Nephron (organoid): ENCODE measurements at regions not wholly inside any gene's neighbourhood (a gene's known extent, or its start where the extent isn't known, plus 50 kb on each side); places are given as distances from the start of the nearest gene placed in this dataset.

Experiments
- H3K27ac Mint-ChIP-seq, 3 experiments: 2 replicates each; pipeline ENCODE4 v1.8.0; 2020; ENCODE audit warnings: mixed read lengths in 3 of 3, mild to moderate bottlenecking in 2 of 3, moderate library complexity in 1 of 3
- H3K27me3 Mint-ChIP-seq: 2 replicates; pipeline ENCODE4 v1.8.0; 2021; ENCODE audit warnings: low read depth, mild to moderate bottlenecking, moderate library complexity, mixed read lengths
- H3K36me3 Mint-ChIP-seq: 2 replicates; pipeline ENCODE4 v1.8.0; 2020; ENCODE audit warnings: low read depth, mixed read lengths
- H3K4me1 Mint-ChIP-seq: 2 replicates; pipeline ENCODE4 v1.8.0; 2020; ENCODE audit warnings: mixed read lengths
- H3K4me3 Mint-ChIP-seq, 3 experiments: 2 replicates each; pipeline ENCODE4 v1.8.0; 2020; ENCODE audit warnings: mild to moderate bottlenecking in 3 of 3, mixed read lengths in 3 of 3, moderate library complexity in 2 of 3
- H3K9me3 Mint-ChIP-seq: 2 replicates; pipeline ENCODE4 v1.8.0; 2020; ENCODE audit warnings: mixed read lengths
- TF ChIP-seq, protein P1 (sequence below), 3 experiments: fragments of 200-600 bp; sonication (generic); IDR thresholded peaks; one replicate each; pipeline ENCODE4 v1.5.0; 2021; ENCODE audit warnings: antibody characterized with exemption in 3 of 3; ENCODE audit not compliant: unreplicated experiment in 3 of 3

- H3K27ac Mint-ChIP-seq: no peak overlapping the region
- no peaks in the 10 kb centered on the region for H3K36me3 Mint-ChIP-seq
- peaks cover 37% of the 10 kb centered on the region for H3K27me3 Mint-ChIP-seq
- H3K4me1 Mint-ChIP-seq: no peaks in the 10 kb centered on the region
- TF ChIP-seq, protein P1, sequence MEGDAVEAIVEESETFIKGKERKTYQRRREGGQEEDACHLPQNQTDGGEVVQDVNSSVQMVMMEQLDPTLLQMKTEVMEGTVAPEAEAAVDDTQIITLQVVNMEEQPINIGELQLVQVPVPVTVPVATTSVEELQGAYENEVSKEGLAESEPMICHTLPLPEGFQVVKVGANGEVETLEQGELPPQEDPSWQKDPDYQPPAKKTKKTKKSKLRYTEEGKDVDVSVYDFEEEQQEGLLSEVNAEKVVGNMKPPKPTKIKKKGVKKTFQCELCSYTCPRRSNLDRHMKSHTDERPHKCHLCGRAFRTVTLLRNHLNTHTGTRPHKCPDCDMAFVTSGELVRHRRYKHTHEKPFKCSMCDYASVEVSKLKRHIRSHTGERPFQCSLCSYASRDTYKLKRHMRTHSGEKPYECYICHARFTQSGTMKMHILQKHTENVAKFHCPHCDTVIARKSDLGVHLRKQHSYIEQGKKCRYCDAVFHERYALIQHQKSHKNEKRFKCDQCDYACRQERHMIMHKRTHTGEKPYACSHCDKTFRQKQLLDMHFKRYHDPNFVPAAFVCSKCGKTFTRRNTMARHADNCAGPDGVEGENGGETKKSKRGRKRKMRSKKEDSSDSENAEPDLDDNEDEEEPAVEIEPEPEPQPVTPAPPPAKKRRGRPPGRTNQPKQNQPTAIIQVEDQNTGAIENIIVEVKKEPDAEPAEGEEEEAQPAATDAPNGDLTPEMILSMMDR (IDR thresholded peaks at IDR 0.05; ENCODE audit: unreplicated experiment in 3 of 3): no peak
- peaks cover 3% of the 10 kb centered on the region for H3K9me3 Mint-ChIP-seq
- H3K4me3 Mint-ChIP-seq: no peak overlapping the region
Measured at GRCh38 chr17:73875346-73875745, 231.1 kb upstream of the SDK2 start.

DNA sequence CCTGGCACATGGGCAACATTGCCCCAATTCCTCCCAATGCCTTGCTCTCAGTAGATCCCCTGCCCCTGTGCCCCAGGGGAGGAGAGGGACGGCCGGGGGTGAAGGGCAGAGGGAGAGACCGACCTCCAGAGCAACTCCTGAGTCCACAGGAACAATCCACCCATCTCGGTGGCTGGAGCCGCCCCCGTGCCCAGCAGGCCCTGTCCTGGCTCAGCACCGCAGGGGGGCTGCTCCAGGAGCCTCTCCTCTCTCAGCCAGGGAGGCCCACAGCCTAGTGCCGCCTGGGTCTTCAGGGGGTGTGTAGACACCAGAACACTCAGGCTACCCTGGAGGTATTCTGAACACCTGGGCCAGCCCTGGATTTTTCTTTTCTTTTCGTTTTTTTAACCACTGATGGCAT lies 233.7 kb upstream of the SDK2 start:
- H3K4me3 Mint-ChIP-seq: no peak overlapping the region

DNA sequence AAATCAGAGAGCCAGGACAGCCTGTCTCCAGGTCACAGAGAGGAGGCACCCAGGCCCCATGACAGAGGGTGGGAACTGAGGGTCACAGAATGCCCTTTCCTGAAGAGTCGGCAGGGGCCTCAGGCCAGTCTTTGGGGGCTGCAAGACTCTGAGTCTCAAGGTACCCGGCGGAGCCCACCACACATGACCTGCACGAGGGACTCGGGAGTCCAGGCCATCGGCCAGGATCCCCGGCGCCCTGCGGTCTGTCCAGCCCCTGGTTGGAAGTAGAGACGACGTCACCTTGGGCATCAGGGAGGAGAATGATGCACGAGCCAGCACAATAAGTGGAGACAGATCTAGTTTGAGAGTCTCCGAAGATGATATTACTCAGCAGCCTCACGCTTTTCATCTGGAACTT lies 234.7 kb upstream of the SDK2 start:
- H3K27ac Mint-ChIP-seq: no peak overlapping the region
- H3K4me3 Mint-ChIP-seq: no peak overlapping the region
- TF ChIP-seq, protein P1 (IDR thresholded peaks at IDR 0.05; ENCODE audit: unreplicated experiment in 3 of 3): no peak
- no peaks in the 10 kb centered on the region for H3K36me3 Mint-ChIP-seq
- peaks cover under 1% of the 10 kb centered on the region for H3K9me3 Mint-ChIP-seq
- H3K4me1 Mint-ChIP-seq: no peaks in the 10 kb centered on the region
- H3K27me3 Mint-ChIP-seq: peaks cover 54% of the 10 kb centered on the region

More for the DNA sequence above, 233.7 kb upstream of the SDK2 start:
- H3K9me3 Mint-ChIP-seq: peaks cover 3% of the 10 kb centered on the region
- TF ChIP-seq, protein P1 (IDR thresholded peaks at IDR 0.05; ENCODE audit: unreplicated experiment in 3 of 3): no peak
- H3K4me1 Mint-ChIP-seq: no peaks in the 10 kb centered on the region
- no peaks in the 10 kb centered on the region for H3K36me3 Mint-ChIP-seq
- H3K27me3 Mint-ChIP-seq: peaks cover 50% of the 10 kb centered on the region
- no peak overlapping the region for H3K27ac Mint-ChIP-seq

DNA sequence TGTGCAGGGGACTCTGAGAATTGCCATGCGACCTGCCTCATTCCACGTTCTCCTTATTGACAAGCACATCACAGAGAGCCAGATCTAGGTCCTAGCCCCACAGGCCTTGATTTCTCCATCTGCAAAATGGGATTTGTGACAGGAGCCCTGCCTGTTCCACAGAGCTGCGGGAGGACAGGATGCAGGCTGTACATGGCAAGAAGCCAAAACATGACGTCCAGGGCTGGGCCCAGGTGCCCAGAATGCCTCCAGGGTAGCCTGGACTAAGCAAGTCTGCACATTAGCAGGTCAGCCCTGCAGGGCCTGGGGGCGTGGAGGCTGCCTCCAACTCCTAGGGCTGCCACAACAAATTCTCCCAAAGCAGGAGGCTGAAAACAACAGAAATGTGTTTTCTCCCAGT lies 235.7 kb upstream of the SDK2 start:
- Mint-ChIP-seq H3K9me3 (no peaks in the 10 kb centered on the region), H3K36me3 (no peaks in the 10 kb centered on the region), H3K27ac (no peak overlapping the region), H3K4me1 (no peaks in the 10 kb centered on the region), H3K27me3 (peaks cover 61% of the 10 kb centered on the region), H3K4me3 (no peak overlapping the region)
- TF ChIP-seq, protein P1 (IDR thresholded peaks at IDR 0.05; ENCODE audit: unreplicated experiment in 3 of 3): no peak

- no peaks in the 10 kb centered on the region for H3K4me1 Mint-ChIP-seq
- no peaks in the 10 kb centered on the region for H3K9me3 Mint-ChIP-seq
- peaks cover 64% of the 10 kb centered on the region for H3K27me3 Mint-ChIP-seq
- H3K4me3 Mint-ChIP-seq: no peak overlapping the region
- H3K36me3 Mint-ChIP-seq: no peaks in the 10 kb centered on the region
- TF ChIP-seq, protein P1 (IDR thresholded peaks at IDR 0.05; ENCODE audit: unreplicated experiment in 3 of 3): no peak
- no peak overlapping the region for H3K27ac Mint-ChIP-seq
Measured at GRCh38 chr17:73882590-73882989, 238.3 kb upstream of the SDK2 start.

- Mint-ChIP-seq H3K4me3 (no peak overlapping the region), H3K36me3 (no peaks in the 10 kb centered on the region), H3K27ac (no peak overlapping the region), H3K9me3 (no peaks in the 10 kb centered on the region), H3K27me3 (peaks cover 62% of the 10 kb centered on the region), H3K4me1 (no peaks in the 10 kb centered on the region)
- TF ChIP-seq, protein P1 (IDR thresholded peaks at IDR 0.05; ENCODE audit: unreplicated experiment in 3 of 3): no peak
Measured at GRCh38 chr17:73883175-73883574, 238.9 kb upstream of the SDK2 start.
